ENCODE measurements at regions not wholly inside any gene's neighbourhood (a gene's known extent, or its start where the extent isn't known, plus 50 kb on each side); places are given as distances from the start of the nearest gene placed in this dataset.

- peaks cover 0 to 4% of the 10 kb centered on the region in 2 donors for H3K9me3 ChIP-seq (ENCODE audit: control insufficient read depth in 2 of 2, insufficient read depth in 1 of 2, low read depth in 1 of 2, low read length in 1 of 2)
- peaks cover 0 to 3% (median 0%) of the 10 kb centered on the region in 3 donors for H3K27me3 ChIP-seq (ENCODE audit: control insufficient read depth in 3 of 3, insufficient read depth in 3 of 3, low read length in 3 of 3)
- no peak overlapping the region for H3K27ac ChIP-seq (ENCODE audit: low read depth in 1 of 3, low read length in 2 of 3)
- no peak overlapping the region for H3K4me3 ChIP-seq (ENCODE audit: low read depth in 1 of 3, low read length in 3 of 3)
- 79 to 95% (median 92%) methylated on average over 4 of the region's 4 CpGs for WGBS, 3 donors
- no peak for FAIRE-seq
- no peak for DNase-seq
- no peaks in the 10 kb centered on the region for H3K4me1 ChIP-seq (ENCODE audit: control insufficient read depth in 3 of 3, insufficient read depth in 2 of 3, low read depth in 1 of 3, low read length in 2 of 3)
- no peaks in the 10 kb centered on the region for H3K36me3 ChIP-seq (ENCODE audit: control insufficient read depth in 3 of 3, insufficient read depth in 2 of 3, low read depth in 1 of 3, low read length in 3 of 3)
These were observed 171.0 kb upstream of the SLC24A5 start for GRCh38 chr15:47949815-47950214.

GRCh38 chr15:47950447-47950846 lies 170.3 kb upstream of the SLC24A5 start:
- Histone ChIP-seq H3K4me1 (ENCODE audit: control insufficient read depth in 3 of 3, insufficient read depth in 2 of 3, low read depth in 1 of 3, low read length in 2 of 3) (no peaks in the 10 kb centered on the region), H3K4me3 (ENCODE audit: low read depth in 1 of 3, low read length in 3 of 3) (no peak overlapping the region), H3K9me3 (ENCODE audit: control insufficient read depth in 2 of 2, insufficient read depth in 1 of 2, low read depth in 1 of 2, low read length in 1 of 2) (peaks cover 0 to 4% of the 10 kb centered on the region in 2 donors), H3K36me3 (ENCODE audit: control insufficient read depth in 3 of 3, insufficient read depth in 2 of 3, low read depth in 1 of 3, low read length in 3 of 3) (no peaks in the 10 kb centered on the region), H3K27ac (ENCODE audit: low read depth in 1 of 3, low read length in 2 of 3) (no peak overlapping the region), H3K27me3 (ENCODE audit: control insufficient read depth in 3 of 3, insufficient read depth in 3 of 3, low read length in 3 of 3) (peaks cover 0 to 3% (median 0%) of the 10 kb centered on the region in 3 donors)
- FAIRE-seq (no peak), DNase-seq (no peak)
- WGBS, 3 donors = 79 to 91% (median 85%) methylated on average over 2 of the region's 2 CpGs

GRCh38 chr15:47951781-47952180 lies 169.0 kb upstream of the SLC24A5 start:
- no peak overlapping the region for H3K27ac ChIP-seq (ENCODE audit: low read depth in 1 of 3, low read length in 2 of 3)
- H3K36me3 ChIP-seq (ENCODE audit: control insufficient read depth in 3 of 3, insufficient read depth in 2 of 3, low read depth in 1 of 3, low read length in 3 of 3) = no peaks in the 10 kb centered on the region
- WGBS, 3 donors = 88 to 94% (median 94%) methylated on average over 2 of the region's 2 CpGs
- DNase-seq (no peak), FAIRE-seq (no peak)
- H3K4me3 ChIP-seq (ENCODE audit: low read depth in 1 of 3, low read length in 3 of 3) = no peak overlapping the region
- peaks cover 0 to 4% of the 10 kb centered on the region in 2 donors for H3K9me3 ChIP-seq (ENCODE audit: control insufficient read depth in 2 of 2, insufficient read depth in 1 of 2, low read depth in 1 of 2, low read length in 1 of 2)
- no peaks in the 10 kb centered on the region for H3K4me1 ChIP-seq (ENCODE audit: control insufficient read depth in 3 of 3, insufficient read depth in 2 of 3, low read depth in 1 of 3, low read length in 2 of 3)
- peaks cover 0 to 7% (median 0%) of the 10 kb centered on the region in 3 donors for H3K27me3 ChIP-seq (ENCODE audit: control insufficient read depth in 3 of 3, insufficient read depth in 3 of 3, low read length in 3 of 3)

- Histone ChIP-seq H3K27me3 (ENCODE audit: control insufficient read depth in 3 of 3, insufficient read depth in 3 of 3, low read length in 3 of 3) (peaks cover 0 to 7% (median 0%) of the 10 kb centered on the region in 3 donors), H3K4me1 (ENCODE audit: control insufficient read depth in 3 of 3, insufficient read depth in 2 of 3, low read depth in 1 of 3, low read length in 2 of 3) (no peaks in the 10 kb centered on the region), H3K27ac (ENCODE audit: low read depth in 1 of 3, low read length in 2 of 3) (no peak overlapping the region), H3K36me3 (ENCODE audit: control insufficient read depth in 3 of 3, insufficient read depth in 2 of 3, low read depth in 1 of 3, low read length in 3 of 3) (no peaks in the 10 kb centered on the region), H3K4me3 (ENCODE audit: low read depth in 1 of 3, low read length in 3 of 3) (no peak overlapping the region), H3K9me3 (ENCODE audit: control insufficient read depth in 2 of 2, insufficient read depth in 1 of 2, low read depth in 1 of 2, low read length in 1 of 2) (peaks cover 0 to 4% of the 10 kb centered on the region in 2 donors)
- DNase-seq (no peak), FAIRE-seq (no peak)
- 70 to 77% (median 71%) methylated on average over 3 of the region's 3 CpGs for WGBS, 3 donors
These were observed 166.6 kb upstream of the SLC24A5 start for GRCh38 chr15:47954196-47954595.

- Histone ChIP-seq H3K4me3 (ENCODE audit: low read depth in 1 of 3, low read length in 3 of 3) (no peak overlapping the region), H3K9me3 (ENCODE audit: control insufficient read depth in 2 of 2, insufficient read depth in 1 of 2, low read depth in 1 of 2, low read length in 1 of 2) (peaks cover 0 to 4% of the 10 kb centered on the region in 2 donors), H3K4me1 (ENCODE audit: control insufficient read depth in 3 of 3, insufficient read depth in 2 of 3, low read depth in 1 of 3, low read length in 2 of 3) (no peaks in the 10 kb centered on the region), H3K27me3 (ENCODE audit: control insufficient read depth in 3 of 3, insufficient read depth in 3 of 3, low read length in 3 of 3) (peaks cover 0 to 7% (median 0%) of the 10 kb centered on the region in 3 donors), H3K27ac (ENCODE audit: low read depth in 1 of 3, low read length in 2 of 3) (no peak overlapping the region), H3K36me3 (ENCODE audit: control insufficient read depth in 3 of 3, insufficient read depth in 2 of 3, low read depth in 1 of 3, low read length in 3 of 3) (no peaks in the 10 kb centered on the region)
- WGBS, 3 donors = 71 to 83% (median 81%) methylated on average over 4 of the region's 4 CpGs
- DNase-seq (no peak), FAIRE-seq (no peak)
These were observed 165.8 kb upstream of the SLC24A5 start for GRCh38 chr15:47955021-47955420.

GRCh38 chr15:47959617-47960413 lies 161.0 kb upstream of the SLC24A5 start:
- H3K9me3 ChIP-seq (ENCODE audit: control insufficient read depth in 2 of 2, insufficient read depth in 1 of 2, low read depth in 1 of 2, low read length in 1 of 2) = no peaks in the 10 kb centered on the region
- no peak overlapping the region for H3K27ac ChIP-seq (ENCODE audit: low read depth in 1 of 3, low read length in 2 of 3)
- H3K36me3 ChIP-seq (ENCODE audit: control insufficient read depth in 3 of 3, insufficient read depth in 2 of 3, low read depth in 1 of 3, low read length in 3 of 3) = no peaks in the 10 kb centered on the region
- WGBS, 3 donors = 67 to 85% (median 76%) methylated on average over 5 of the region's 5 CpGs
- no peaks in the 10 kb centered on the region for H3K4me1 ChIP-seq (ENCODE audit: control insufficient read depth in 3 of 3, insufficient read depth in 2 of 3, low read depth in 1 of 3, low read length in 2 of 3)
- peaks cover 0 to 4% (median 0%) of the 10 kb centered on the region in 3 donors for H3K27me3 ChIP-seq (ENCODE audit: control insufficient read depth in 3 of 3, insufficient read depth in 3 of 3, low read length in 3 of 3)
- DNase-seq = peak; percentile 13 to 72
- H3K4me3 ChIP-seq (ENCODE audit: low read depth in 1 of 3, low read length in 3 of 3) = no peak overlapping the region
- FAIRE-seq = no peak

- FAIRE-seq = no peak
- Histone ChIP-seq H3K9me3 (ENCODE audit: control insufficient read depth in 2 of 2, insufficient read depth in 1 of 2, low read depth in 1 of 2, low read length in 1 of 2) (no peaks in the 10 kb centered on the region), H3K4me1 (ENCODE audit: control insufficient read depth in 3 of 3, insufficient read depth in 2 of 3, low read depth in 1 of 3, low read length in 2 of 3) (no peaks in the 10 kb centered on the region), H3K27ac (ENCODE audit: low read depth in 1 of 3, low read length in 2 of 3) (no peak overlapping the region), H3K27me3 (ENCODE audit: control insufficient read depth in 3 of 3, insufficient read depth in 3 of 3, low read length in 3 of 3) (no peaks in the 10 kb centered on the region), H3K4me3 (ENCODE audit: low read depth in 1 of 3, low read length in 3 of 3) (no peak overlapping the region), H3K36me3 (ENCODE audit: control insufficient read depth in 3 of 3, insufficient read depth in 2 of 3, low read depth in 1 of 3, low read length in 3 of 3) (no peaks in the 10 kb centered on the region)
- DNase-seq = no peak
- 72 to 89% (median 72%) methylated on average over 9 of the region's 9 CpGs for WGBS, 3 donors
These were observed 159.2 kb upstream of the SLC24A5 start for GRCh38 chr15:47961401-47962090.

- H3K27me3 ChIP-seq (ENCODE audit: control insufficient read depth in 3 of 3, insufficient read depth in 3 of 3, low read length in 3 of 3) = no peaks in the 10 kb centered on the region
- H3K36me3 ChIP-seq (ENCODE audit: control insufficient read depth in 3 of 3, insufficient read depth in 2 of 3, low read depth in 1 of 3, low read length in 3 of 3) = no peaks in the 10 kb centered on the region
- no peak overlapping the region for H3K4me3 ChIP-seq (ENCODE audit: low read depth in 1 of 3, low read length in 3 of 3)
- H3K4me1 ChIP-seq (ENCODE audit: control insufficient read depth in 3 of 3, insufficient read depth in 2 of 3, low read depth in 1 of 3, low read length in 2 of 3) = no peaks in the 10 kb centered on the region
- H3K9me3 ChIP-seq (ENCODE audit: control insufficient read depth in 2 of 2, insufficient read depth in 1 of 2, low read depth in 1 of 2, low read length in 1 of 2) = no peaks in the 10 kb centered on the region
- H3K27ac ChIP-seq (ENCODE audit: low read depth in 1 of 3, low read length in 2 of 3) = no peak overlapping the region
- no peak for DNase-seq
- no peak for FAIRE-seq
- WGBS, 3 donors = 68 to 80% (median 79%) methylated on average over 4 of the region's 4 CpGs
These were observed 157.5 kb upstream of the SLC24A5 start for GRCh38 chr15:47963265-47963664.

Data from small intestine (tissue), 7 donors.